HCT116 (cell line): ENCODE measurements at regions not wholly inside any gene's neighbourhood (a gene's known extent, or its start where the extent isn't known, plus 50 kb on each side); places are given as distances from the start of the nearest gene placed in this dataset.

ENCODE experiments used
- ATAC-seq: fragments of 200-7000 bp; cut with Tn5 transposase; 2 replicates; pipeline ENCODE4 v1.9.1; 2020; ENCODE audit warnings: mild to moderate bottlenecking, moderate library complexity
- BruUV-seq: library from RNA; stranded (reverse); fragments of 400-500 nt; replicated peaks from 2 replicates; lab custom pipeline; 2021; lab: Mats Ljungman, UMichigan
- CTCF ChIA-PET: fragments of 300-600 bp; sonication (Branson Sonifier 250); formaldehyde crosslinking; loops from one replicate; lab custom pipeline; 2021; ENCODE audit warnings: antibody characterized with exemption; lab: Charles Lee
- POLR2A ChIA-PET: fragments of 300-600, 350-600 bp; sonication (Branson Sonifier 250); formaldehyde crosslinking; loops from one replicate; lab custom pipeline; 2021; ENCODE audit warnings: antibody characterized with exemption; lab: Charles Lee
- RAD21 ChIA-PET, 2 experiments: fragments of 300-600 bp; sonication (Branson Sonifier 250); formaldehyde crosslinking; loops; one replicate each; lab custom pipeline; 2023; ENCODE audit warnings: low total read pairs in 2 of 2; ENCODE audit not compliant: uncharacterized antibody in 2 of 2, unreplicated experiment in 2 of 2, low non-redundant PET in 1 of 2; lab: Charles Lee
- DNase-seq: peaks from one replicate; pipeline ENCODE4 v3.0.0-alpha.2; 2010; ENCODE audit warnings: low read depth, low spot score
- H2AFZ ChIP-seq: fragments of 200-600 bp; shearing (Covaris generic), sonication (generic); 2 replicates; pipeline ENCODE4 v1.6.1; 2017; ENCODE audit warnings: low read depth, mixed run types, mixed read lengths, antibody characterized with exemption, low read length; ENCODE audit not compliant: poor library complexity, severe bottlenecking
- H3K27ac ChIP-seq: 2 replicates; pipeline ENCODE4 v1.5.1; 2012; ENCODE audit warnings: low read depth, low read length
- H3K27me3 ChIP-seq: fragments of 200-600 bp; sonication (generic); 2 replicates; pipeline ENCODE4 v1.6.1; 2016; ENCODE audit warnings: mixed run types, low read length, mixed read lengths; ENCODE audit not compliant: insufficient read depth
- H3K36me3 ChIP-seq, 2 experiments: fragments of 200-500 bp in 1 of 2; fragments of 200-600 bp in 1 of 2; sonication (Bioruptor generic) in 1 of 2; sonication (generic) in 1 of 2; 2 replicates each; pipeline versions ENCODE4 v1.5.1 to v1.6.1; 2014 to 2016; ENCODE audit warnings: low read length in 2 of 2, inconsistent platforms in 1 of 2, mixed read lengths in 1 of 2, mixed run types in 1 of 2; ENCODE audit not compliant: insufficient read depth in 2 of 2, control insufficient read depth in 1 of 2
- H3K4me1 ChIP-seq, 2 experiments: fragments of 200-600 bp in 1 of 2; sonication (generic) in 1 of 2; 2 replicates each; pipeline versions ENCODE4 v1.5.1 to v1.6.1; 2012 to 2017; ENCODE audit warnings: low read length in 2 of 2, inconsistent platforms in 1 of 2, mild to moderate bottlenecking in 1 of 2, mixed read lengths in 1 of 2, mixed run types in 1 of 2, moderate library complexity in 1 of 2; ENCODE audit not compliant: insufficient read depth in 2 of 2, control insufficient read depth in 1 of 2
- H3K4me2 ChIP-seq: fragments of 200-600 bp; sonication (generic); 2 replicates; pipeline ENCODE4 v1.6.1; 2017; ENCODE audit warnings: mixed run types, low read length, mixed read lengths
- H3K4me3 ChIP-seq, 2 experiments: fragments of 200-600 bp in 1 of 2; sonication (generic) in 1 of 2; replicated peaks in 1 of 2; 2 replicates each; pipeline ENCODE4 v1.5.1; 2011 to 2016; ENCODE audit warnings: low read length in 2 of 2, control low read depth in 1 of 2, low read depth in 1 of 2, mild to moderate bottlenecking in 1 of 2, mixed read lengths in 1 of 2, mixed run types in 1 of 2
- H3K79me2 ChIP-seq: fragments of 200-600 bp; sonication (generic); 2 replicates; pipeline ENCODE4 v1.6.1; 2017; ENCODE audit warnings: mild to moderate bottlenecking, mixed run types, low read length, moderate library complexity, mixed read lengths; ENCODE audit not compliant: insufficient read depth
- H3K9ac ChIP-seq: fragments of 200-600 bp; sonication (generic); 2 replicates; pipeline ENCODE4 v1.6.1; 2016; ENCODE audit warnings: low read length, mixed read lengths
- H3K9me2 ChIP-seq: fragments of 200-600 bp; sonication (generic), shearing (Covaris generic); 2 replicates; pipeline ENCODE4 v1.6.1; 2017; ENCODE audit warnings: mixed run types, mild to moderate bottlenecking, moderate library complexity; ENCODE audit not compliant: insufficient read depth
- H3K9me3 ChIP-seq, 2 experiments: fragments of 200-500 bp in 1 of 2; fragments of 200-600 bp in 1 of 2; sonication (Bioruptor generic) in 1 of 2; sonication (generic) in 1 of 2; 2 replicates each; pipeline ENCODE4 v1.6.1; 2014 to 2017; ENCODE audit warnings: low read length in 2 of 2, mixed read lengths in 2 of 2, inconsistent platforms in 1 of 2, low read depth in 1 of 2, mild to moderate bottlenecking in 1 of 2, mixed run types in 1 of 2, moderate library complexity in 1 of 2; ENCODE audit not compliant: control insufficient read depth in 1 of 2, insufficient read depth in 1 of 2
- H4K20me1 ChIP-seq: fragments of 200-600 bp; sonication (generic), shearing (Covaris generic); 2 replicates; pipeline ENCODE4 v1.6.1; 2017; ENCODE audit warnings: mixed run types, mild to moderate bottlenecking, moderate library complexity; ENCODE audit not compliant: insufficient read depth
- ATF3 ChIP-seq: IDR thresholded peaks from 2 replicates; pipeline ENCODE4 v1.6.1; 2012
- CBX3 ChIP-seq: IDR thresholded peaks from 2 replicates; pipeline ENCODE4 v1.6.1; 2012; ENCODE audit warnings: low read depth
- CEBPB ChIP-seq: IDR thresholded peaks from 2 replicates; pipeline ENCODE4 v1.6.1; 2012; ENCODE audit warnings: low read depth
- CTCF ChIP-seq, 3 experiments: fragments of 200-600 bp in 1 of 3; sonication (generic) in 1 of 3; IDR thresholded peaks in 2 of 3; conservative IDR thresholded peaks in 1 of 3; 2 replicates each; pipeline ENCODE4 v1.5.1; 2012 to 2017; ENCODE audit warnings: low read depth in 2 of 3, low read length in 2 of 3, antibody characterized with exemption in 1 of 3, borderline replicate concordance in 1 of 3, control low read depth in 1 of 3, mild to moderate bottlenecking in 1 of 3, mixed read lengths in 1 of 3, mixed run types in 1 of 3, moderate library complexity in 1 of 3; ENCODE audit not compliant: insufficient read depth in 1 of 3
- EGR1 ChIP-seq: IDR thresholded peaks from 2 replicates; pipeline ENCODE4 v1.6.1; 2012; ENCODE audit warnings: low read depth
- ELF1 ChIP-seq: IDR thresholded peaks from 2 replicates; pipeline ENCODE4 v1.6.1; 2012; ENCODE audit warnings: low read depth, borderline replicate concordance
- EZH2 ChIP-seq: fragments of 200-600 bp; sonication (generic); IDR thresholded peaks from 2 replicates; pipeline ENCODE4 v1.6.1; 2017; ENCODE audit warnings: antibody characterized with exemption, mixed run types
- EZH2phosphoT487 ChIP-seq: fragments of 200-600 bp; IDR thresholded peaks from 2 replicates; pipeline ENCODE4 v1.6.1; 2018; ENCODE audit warnings: antibody characterized with exemption, borderline replicate concordance
- JUND ChIP-seq: IDR thresholded peaks from 2 replicates; pipeline ENCODE4 v1.6.1; 2012
- MAX ChIP-seq: IDR thresholded peaks from 2 replicates; pipeline ENCODE4 v1.6.1; 2012
- POLR2A ChIP-seq: IDR thresholded peaks from 2 replicates; pipeline ENCODE4 v1.7.0; 2011; ENCODE audit warnings: borderline replicate concordance; ENCODE audit not compliant: insufficient read depth, insufficient read length; ENCODE audit errors: extremely low read depth
- POLR2AphosphoS5 ChIP-seq: IDR thresholded peaks from 2 replicates; pipeline ENCODE4 v1.6.1; 2011; ENCODE audit warnings: mild to moderate bottlenecking, low read depth, low read length, moderate library complexity
- RAD21 ChIP-seq: IDR thresholded peaks from 2 replicates; pipeline ENCODE4 v1.6.1; 2012; ENCODE audit warnings: low read depth, mild to moderate bottlenecking
- REST ChIP-seq: IDR thresholded peaks from 2 replicates; pipeline ENCODE4 v1.6.1; 2012; ENCODE audit warnings: low read depth
- SIN3A ChIP-seq: IDR thresholded peaks from 2 replicates; pipeline ENCODE4 v1.6.1; 2012; ENCODE audit warnings: low read depth
- SP1 ChIP-seq: IDR thresholded peaks from 2 replicates; pipeline ENCODE4 v1.6.1; 2012; ENCODE audit warnings: low read depth
- YY1 ChIP-seq: IDR thresholded peaks from 2 replicates; pipeline ENCODE4 v1.6.1; 2011; ENCODE audit warnings: low read length, low read depth, moderate library complexity, mild to moderate bottlenecking; ENCODE audit not compliant: insufficient replicate concordance; ENCODE audit errors: extremely low read depth
- ZBTB33 ChIP-seq: IDR thresholded peaks from 2 replicates; pipeline ENCODE4 v1.6.1; 2011; ENCODE audit warnings: mild to moderate bottlenecking, low read length, moderate library complexity; ENCODE audit not compliant: insufficient replicate concordance; ENCODE audit errors: extremely low read depth
- ZFX ChIP-seq: fragments of 450-650 bp; IDR thresholded peaks from 2 replicates; pipeline ENCODE4 v1.6.1; 2017
- ZNF274 ChIP-seq: fragments of 200-500 bp; sonication (Bioruptor generic); IDR thresholded peaks from 2 replicates; pipeline ENCODE4 v1.6.1; 2014; ENCODE audit warnings: mild to moderate bottlenecking, low read depth, low read length, inconsistent platforms
- intact Hi-C: fragments of 100-400 bp; cut with micrococcal nuclease; formaldehyde crosslinking; loops from 2 replicates; pipeline ENCODE4 v1.10.0; 2022

GRCh38 chr10:130484468-130485180 lies 348.4 kb downstream of the GLRX3 start:
- intact Hi-C loops: no loop called here
- POLR2A ChIA-PET: no interaction called here

More at GRCh38 chr10:130484468-130485180, 348.4 kb downstream of the GLRX3 start:
- Histone ChIP-seq H3K27me3 (no peaks in the 10 kb centered on the region), H3K27ac (no peak overlapping the region), H3K9ac (no peak overlapping the region), H3K4me3 (no peak overlapping the region), H3K9me2 (no peaks in the 10 kb centered on the region), H2AFZ (no peak overlapping the region), H3K4me2 (no peak overlapping the region), H3K36me3 (no peaks in the 10 kb centered on the region), H3K4me1 (no peaks in the 10 kb centered on the region), H4K20me1 (no peaks in the 10 kb centered on the region), H3K79me2 (no peaks in the 10 kb centered on the region), H3K9me3 (no peaks in the 10 kb centered on the region)
- DNase-seq (no peak), ATAC-seq (no peak)
- ChIA-PET CTCF (no interaction called here), RAD21 (no interaction called here)
- BruUV-seq: no TSS peak
- TF ChIP-seq YY1 (no peak), RAD21 (no peak), EZH2 (no peak), ATF3 (no peak), SP1 (no peak), CEBPB (no peak), ZBTB33 (no peak), POLR2AphosphoS5 (no peak), CTCF (IDR thresholded peaks at IDR 0.05 in 2 of 3, conservative IDR thresholded peaks at IDR 0.05 in 1 of 3; ENCODE audit: borderline replicate concordance in 1 of 3, insufficient read depth in 1 of 3, low read depth in 2 of 3, low read length in 2 of 3) (no peak), POLR2A (no peak), REST (no peak), JUND (no peak), ELF1 (no peak), EZH2phosphoT487 (no peak), ZFX (no peak), EGR1 (no peak), MAX (no peak), SIN3A (no peak), CBX3 (no peak), ZNF274 (no peak)
